PC-9 (cell line): ENCODE measurements at regions not wholly inside any gene's neighbourhood (a gene's known extent, or its start where the extent isn't known, plus 50 kb on each side); places are given as distances from the start of the nearest gene placed in this dataset.

Experiments used
- EZH2 ChIP-seq: fragments of 200-600 bp; sonication (generic); IDR thresholded peaks from 2 replicates; pipeline ENCODE4 v1.8.0; 2017; ENCODE audit warnings: antibody characterized with exemption, low read depth
- TF ChIP-seq, protein P1 (sequence below): fragments of 200-600 bp; sonication (generic); conservative IDR thresholded peaks from 2 replicates; pipeline ENCODE4 v1.6.1; 2017; ENCODE audit warnings: mixed run types, antibody characterized with exemption, mild to moderate bottlenecking, moderate library complexity

DNA sequence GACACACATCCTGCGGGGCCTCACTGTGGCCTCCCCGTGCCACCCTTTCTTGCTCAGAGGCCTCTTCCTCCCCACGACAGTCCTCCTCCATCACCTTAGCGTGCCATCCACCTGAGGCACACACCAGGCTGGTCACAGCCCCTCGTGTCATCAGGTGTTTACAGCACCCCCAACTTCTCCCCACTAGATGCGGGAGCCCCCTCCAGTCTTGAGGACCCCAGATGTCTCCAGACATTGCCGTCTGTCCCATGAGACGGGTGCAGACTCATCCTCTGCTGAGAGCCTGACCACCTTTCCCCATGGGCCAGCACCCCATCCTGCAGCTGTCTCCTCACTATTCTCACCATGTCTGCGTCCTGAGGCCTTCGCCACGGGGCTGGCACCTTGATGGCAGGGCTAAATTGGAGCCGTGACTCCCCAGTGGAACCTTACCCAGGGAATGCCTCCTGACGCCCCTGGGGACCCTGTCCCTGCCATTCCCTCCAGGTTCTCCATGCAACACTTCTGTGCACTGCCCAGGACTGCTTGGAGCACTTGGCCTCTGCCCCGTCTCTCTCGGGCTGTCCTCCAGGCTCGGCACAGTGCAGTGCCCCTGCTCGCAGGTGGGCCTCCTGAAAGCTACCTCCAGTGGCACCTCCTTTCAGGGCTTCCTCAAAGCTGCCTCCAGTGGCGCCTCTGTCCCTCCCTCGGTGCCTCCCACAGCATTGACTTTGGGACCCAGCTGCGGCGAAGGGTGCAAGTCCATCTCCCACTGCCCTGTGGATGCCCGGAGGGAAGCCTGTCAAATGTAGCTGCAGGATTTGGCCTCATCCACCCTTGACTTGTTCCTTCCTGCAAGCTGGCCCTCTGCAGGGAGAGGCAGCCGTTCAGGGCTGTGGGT, 1386.8 kb downstream of the BRD1 start:
- TF ChIP-seq, protein P1, sequence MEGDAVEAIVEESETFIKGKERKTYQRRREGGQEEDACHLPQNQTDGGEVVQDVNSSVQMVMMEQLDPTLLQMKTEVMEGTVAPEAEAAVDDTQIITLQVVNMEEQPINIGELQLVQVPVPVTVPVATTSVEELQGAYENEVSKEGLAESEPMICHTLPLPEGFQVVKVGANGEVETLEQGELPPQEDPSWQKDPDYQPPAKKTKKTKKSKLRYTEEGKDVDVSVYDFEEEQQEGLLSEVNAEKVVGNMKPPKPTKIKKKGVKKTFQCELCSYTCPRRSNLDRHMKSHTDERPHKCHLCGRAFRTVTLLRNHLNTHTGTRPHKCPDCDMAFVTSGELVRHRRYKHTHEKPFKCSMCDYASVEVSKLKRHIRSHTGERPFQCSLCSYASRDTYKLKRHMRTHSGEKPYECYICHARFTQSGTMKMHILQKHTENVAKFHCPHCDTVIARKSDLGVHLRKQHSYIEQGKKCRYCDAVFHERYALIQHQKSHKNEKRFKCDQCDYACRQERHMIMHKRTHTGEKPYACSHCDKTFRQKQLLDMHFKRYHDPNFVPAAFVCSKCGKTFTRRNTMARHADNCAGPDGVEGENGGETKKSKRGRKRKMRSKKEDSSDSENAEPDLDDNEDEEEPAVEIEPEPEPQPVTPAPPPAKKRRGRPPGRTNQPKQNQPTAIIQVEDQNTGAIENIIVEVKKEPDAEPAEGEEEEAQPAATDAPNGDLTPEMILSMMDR: no peak
- no peak for TF ChIP-seq EZH2
